ENCODE measurements at regions not wholly inside any gene's neighbourhood (a gene's known extent, or its start where the extent isn't known, plus 50 kb on each side); places are given as distances from the start of the nearest gene placed in this dataset.

DNA sequence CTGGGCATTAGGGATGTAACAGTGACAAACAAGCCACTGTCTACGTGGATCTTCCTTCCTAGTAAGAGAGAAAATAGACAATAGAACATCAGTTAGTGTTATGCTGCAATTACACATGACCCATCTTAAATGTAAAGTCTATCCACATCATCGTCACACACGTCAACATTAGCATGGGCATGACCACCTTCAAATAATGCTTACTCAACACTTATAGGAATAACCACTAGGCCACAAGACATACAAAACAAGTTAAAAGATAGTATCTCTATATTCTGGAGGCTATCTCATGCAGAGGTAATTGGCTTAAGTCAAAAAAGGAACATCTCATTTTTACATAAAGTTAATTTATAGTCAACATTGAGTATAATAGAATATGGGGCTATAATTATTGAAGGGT is 156.5 kb downstream of the MOXD1 start:
- DNase-seq, result no peak

DNA sequence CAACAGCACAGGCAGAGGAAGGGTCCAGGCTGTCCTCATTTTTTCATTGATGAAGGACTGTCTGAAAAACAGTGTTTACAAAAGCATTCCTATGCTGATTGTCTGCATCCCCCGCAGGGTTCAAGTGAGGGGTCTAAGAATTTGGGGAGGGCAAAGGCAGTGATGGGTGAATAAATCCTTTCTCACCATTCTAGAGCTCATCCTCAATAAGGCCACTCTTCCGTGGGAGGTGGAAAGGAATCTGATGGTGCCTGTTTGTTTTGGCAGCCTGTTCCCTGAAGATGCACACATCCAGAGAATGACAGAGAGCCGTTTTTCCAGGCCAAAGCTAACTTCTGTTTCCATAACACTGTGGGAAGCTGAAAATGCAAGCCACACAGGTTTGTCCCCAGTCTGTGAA is 164.5 kb downstream of the MOXD1 start:
- no peak for DNase-seq

DNA sequence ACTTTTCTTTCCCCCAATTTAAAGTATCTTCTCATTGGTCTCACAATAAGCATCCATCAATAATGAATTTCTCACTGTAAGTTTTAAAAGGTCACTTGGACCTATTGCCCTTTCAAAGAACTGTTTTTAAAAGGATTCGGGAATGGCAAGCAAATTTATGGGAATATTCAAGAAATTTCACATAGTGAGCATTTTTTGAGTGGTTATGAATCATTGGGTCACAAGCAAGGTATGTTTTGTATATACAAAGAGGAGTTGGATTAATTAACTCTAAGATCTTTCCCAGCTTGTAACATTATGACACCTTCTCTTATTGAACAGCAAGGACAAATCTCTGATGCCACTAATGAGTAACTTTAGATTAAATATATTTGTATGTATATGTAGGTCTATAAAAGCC is 165.0 kb downstream of the MOXD1 start:
- no peak for DNase-seq

DNA sequence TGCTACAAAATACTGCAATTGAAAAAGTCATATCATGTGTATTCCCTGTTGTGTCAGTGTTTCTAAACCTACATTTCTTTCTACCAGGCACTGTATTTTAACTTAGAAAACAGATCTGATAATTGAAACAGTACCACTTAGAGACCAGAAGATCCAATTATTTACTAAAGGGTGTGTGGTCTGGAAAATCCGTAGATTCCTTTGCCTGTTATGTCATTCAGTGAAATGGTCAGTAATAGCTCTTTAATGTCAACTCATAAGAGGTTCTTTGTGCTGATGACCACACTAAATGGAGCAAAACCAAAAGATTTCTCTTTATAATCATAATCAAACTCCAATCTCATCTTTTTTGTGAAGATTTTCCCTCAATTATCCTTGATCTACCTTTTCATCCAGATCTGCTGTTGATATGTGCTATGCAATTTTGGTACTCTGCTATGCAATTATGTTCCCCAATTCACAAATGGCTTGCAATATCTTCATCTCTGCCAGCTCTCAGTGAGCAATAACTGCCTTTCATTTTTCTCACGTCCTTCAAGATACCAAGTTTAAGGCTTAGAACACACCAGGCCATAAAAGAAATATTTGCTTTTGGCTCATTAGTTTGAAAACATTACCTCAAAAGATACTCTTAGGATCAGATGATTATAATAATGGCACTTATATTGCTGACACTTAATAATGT is 165.5 kb downstream of the MOXD1 start:
- no peak for DNase-seq

DNA sequence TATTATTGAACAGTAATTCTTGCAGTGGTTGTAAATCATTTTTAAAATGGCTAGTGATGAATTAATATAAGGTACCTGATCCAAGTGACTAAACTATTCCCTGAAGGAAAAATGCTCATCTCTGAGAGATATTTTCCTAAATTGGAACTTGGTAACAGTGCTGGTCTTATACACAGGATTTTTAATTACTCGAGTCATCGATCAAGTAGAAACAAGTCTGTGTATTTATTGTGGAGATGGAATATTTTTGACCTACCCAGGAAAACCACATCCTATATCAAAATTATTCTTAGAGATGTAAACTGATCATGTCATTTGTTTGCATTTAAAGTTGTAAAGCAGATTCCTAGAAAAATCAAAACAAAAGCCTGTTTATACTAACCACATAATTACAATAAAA is 166.9 kb downstream of the MOXD1 start:
- DNase-seq, result no peak

DNA sequence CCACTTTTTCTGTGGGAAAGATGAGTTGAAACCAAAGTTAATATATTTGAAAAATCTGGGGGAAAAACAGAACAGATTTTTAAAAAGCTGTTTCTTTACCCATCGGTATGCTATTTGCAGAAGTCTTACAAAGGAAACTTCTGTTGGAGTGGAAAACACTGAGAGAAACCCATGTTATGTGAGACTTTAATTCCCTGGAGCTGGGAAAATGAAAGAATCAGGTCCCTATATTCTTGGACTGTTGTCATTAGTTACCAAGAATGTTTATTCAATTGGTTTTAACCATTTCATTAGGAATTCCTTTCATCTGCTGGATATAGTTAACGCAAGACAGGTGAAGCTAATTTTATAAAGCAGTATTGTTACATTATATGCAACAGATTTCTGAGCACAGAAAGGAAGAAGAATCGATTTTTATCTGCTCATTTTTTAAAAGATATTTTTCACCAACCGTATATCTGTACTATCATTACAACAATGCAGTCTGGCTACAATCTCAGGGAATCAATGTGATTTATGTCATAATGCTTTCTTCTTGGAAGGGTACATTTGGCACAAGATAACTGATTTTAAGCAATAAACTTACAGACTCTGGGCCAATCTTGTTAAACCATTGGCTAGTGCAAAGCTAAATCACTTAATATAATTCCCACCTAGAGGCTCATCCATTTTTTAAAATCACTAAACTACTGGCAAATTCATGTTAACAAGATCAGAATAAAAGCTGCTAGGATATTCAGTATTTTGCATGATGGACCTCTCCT is 170.0 kb downstream of the MOXD1 start:
- DNase-seq, result no peak

DNA sequence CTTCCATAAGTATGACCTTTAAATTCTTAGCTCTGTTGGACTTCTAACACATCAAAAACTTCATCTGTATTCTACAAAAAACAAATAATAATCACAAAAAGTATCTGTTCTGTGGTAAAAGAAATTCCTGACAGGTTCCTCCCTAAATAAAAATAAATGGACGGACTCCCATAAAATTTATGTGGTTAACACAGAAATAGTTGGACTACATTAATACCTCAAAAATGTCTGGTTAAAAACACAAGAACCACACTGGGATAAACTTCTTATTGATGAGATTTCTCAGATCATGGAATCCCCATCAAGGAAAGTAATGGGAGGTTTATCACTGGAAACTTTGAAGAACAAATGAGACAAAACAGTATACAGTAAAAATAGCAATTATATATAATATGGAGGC is 172.4 kb downstream of the MOXD1 start:
- no peak for DNase-seq

DNA sequence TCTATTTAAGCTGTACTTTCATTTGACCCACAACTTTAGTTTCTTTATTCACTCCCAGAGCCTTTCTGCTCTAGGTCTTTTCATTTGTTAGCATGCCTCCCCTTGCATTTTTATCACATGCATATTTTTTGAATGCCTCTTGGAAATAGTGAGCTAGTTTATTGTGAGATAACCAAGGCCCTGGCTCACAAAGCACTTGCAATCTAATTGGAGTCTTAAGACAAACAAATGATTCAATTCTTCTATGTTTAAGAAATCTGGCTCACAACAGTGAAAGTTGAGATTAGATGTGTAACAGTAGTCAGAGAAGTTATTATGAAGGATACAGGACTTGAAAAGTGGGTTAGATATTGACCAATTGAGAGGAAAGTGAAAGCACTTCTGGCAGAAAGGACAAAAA is 173.4 kb downstream of the MOXD1 start:
- DNase-seq, result no peak

DNA sequence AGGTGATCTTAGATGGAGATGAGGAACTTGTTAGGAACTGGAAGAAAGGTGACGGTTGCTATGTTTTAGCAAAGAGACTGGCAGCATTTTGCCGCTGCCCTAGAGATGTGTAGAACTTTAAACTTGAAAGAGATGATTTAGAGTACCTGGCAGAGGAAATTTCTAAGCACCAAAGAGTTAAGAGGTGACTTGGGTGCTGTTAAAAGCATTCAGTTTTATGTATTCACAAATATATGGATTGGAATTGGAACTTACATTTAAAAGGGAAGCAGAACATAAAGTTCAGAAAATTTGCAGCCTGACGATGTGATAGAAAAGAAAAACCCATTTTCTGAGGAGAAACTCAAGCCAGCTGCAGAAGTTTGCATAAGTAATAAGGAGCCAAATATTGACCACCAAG is 176.3 kb downstream of the MOXD1 start:
- DNase-seq, result no peak

DNA sequence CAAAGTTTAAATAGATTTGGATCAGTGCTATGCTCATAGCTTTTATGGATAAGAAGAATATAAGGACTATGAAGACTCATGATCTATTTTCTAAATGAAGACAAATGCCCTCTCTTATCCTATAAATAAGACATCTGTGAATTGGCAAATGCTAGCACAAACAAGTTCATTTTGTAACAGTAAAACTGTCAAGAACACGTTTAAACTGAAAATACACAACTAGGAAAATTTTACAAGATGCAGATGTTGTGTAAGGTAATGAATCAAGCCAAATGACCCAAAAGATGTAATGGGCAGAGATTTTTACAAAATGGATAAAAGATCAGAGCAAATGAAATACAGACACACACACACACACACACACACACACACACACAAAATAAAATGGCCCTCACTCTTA is 180.5 kb downstream of the MOXD1 start:
- DNase-seq, result no peak

DNA sequence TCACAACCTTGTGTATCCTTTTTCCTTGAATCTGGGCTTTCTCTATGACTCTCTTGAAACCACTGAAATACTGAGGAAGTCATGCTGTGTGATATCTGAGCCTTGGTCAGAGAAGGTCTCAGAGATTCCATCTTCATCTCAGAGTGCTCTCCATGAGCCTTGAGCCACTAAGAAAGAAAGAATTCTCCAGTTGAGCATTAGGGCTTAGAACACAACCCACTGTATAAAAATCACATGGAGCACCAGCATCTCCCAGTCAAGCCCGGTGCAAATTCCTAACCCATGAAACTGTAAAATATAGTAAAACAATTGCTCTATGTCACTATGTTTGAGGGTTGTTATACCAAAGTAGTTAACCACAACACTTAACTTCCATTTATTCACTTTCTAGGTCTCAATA is 181.4 kb downstream of the MOXD1 start:
- DNase-seq, result no peak

DNA sequence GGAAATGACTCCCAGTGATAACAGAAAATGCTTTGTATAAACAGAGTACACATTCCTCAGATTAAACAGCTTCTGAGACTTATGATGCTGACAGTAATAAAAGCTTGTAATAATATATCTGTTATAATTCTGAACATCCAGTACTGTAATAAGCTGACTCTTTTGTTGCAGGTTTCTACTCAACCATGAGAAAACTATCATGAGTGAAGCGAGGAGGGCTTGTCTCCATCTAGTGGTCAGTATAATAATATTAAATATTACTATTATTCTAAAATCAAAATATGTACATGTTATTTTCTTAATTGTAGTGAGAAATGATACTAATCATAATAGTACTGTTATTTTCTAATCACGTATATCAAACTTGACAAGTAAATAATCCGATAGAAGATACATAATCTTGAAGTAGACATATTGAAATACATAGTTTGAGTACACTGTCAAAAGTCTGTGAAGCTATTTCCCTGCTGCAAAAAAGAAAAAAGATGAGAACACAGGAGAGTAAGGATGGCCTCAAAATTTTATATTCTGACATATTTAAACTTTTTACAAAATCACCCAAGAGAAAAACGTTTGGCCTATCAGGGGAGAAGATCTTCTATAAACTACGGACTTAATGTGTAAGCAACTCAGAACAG is 183.1 kb downstream of the MOXD1 start:
- no peak for DNase-seq

DNA sequence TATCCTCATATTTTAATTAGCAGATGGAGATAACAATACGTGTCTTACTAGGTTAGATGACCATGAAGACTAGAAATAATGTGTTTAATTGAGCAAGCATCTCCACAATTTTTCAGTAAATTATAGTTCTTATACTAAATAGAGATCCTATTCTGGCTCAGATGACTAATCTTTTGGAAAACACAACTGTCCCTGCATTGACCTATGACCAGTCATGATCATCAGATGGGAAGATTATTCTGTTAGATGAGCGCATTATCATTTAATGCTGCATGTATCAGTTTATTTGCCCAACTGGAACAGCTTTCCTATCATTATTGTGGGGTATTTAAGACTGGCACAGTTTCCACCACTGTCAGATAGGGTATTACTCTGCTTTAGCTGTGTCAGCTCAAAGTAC is 185.5 kb downstream of the MOXD1 start:
- DNase-seq, result no peak

DNA sequence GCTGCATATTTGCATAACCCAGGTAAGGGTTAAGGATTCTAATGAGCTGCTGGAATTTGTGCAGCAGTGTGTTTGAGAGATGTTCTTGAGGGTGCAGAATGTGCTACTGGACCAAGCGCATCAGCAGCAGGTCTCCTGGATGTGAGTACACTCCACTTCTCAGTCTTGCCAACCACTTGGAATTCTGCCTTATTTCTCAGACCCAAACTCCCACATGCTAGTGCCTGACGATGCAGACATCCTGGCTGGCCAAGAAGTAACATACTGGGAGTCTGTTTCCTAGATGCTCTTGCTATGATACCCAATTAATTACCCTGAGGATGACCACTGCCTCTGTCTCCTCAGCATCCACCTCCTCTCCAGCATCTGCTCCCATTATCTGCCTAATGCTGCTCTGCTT is 186.6 kb downstream of the MOXD1 start:
- no peak for DNase-seq

DNA sequence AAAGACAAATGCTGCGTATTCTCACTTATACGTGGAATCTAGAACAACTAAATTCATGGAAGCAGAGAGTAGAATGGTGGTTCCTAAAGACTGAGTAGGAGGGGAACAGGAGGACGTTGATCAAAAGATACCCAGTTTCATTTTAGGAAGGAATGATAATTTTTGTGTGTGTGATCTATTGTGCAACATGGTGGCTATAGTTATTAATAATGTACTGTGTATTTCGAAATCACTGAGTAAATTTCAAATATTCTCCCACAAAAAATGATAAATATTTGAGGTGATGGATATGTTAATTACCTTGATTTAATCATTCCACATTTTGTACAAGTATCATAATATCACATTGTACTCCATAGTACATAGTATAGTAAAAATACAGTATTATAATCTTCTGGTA is 187.5 kb downstream of the MOXD1 start:
- DNase-seq, result no peak

DNA sequence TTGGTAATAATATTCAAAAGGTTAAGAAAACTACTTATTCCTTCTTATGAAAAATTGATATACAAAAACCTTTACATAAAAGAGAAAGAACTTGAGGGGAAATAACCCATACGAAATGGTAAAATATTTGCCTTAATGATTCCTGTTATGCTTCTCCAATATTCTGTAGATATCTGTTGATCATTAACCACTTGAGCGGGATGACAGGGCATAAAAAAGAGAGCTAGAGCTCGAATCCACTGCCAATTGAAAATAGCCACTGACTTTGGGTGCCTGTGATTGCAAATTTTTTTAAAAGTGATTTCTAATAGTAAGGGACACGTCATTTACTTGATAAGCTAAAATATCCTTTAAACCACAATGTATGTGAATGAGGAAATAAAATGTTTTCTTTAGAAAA is 188.1 kb downstream of the MOXD1 start:
- no peak for DNase-seq

DNA sequence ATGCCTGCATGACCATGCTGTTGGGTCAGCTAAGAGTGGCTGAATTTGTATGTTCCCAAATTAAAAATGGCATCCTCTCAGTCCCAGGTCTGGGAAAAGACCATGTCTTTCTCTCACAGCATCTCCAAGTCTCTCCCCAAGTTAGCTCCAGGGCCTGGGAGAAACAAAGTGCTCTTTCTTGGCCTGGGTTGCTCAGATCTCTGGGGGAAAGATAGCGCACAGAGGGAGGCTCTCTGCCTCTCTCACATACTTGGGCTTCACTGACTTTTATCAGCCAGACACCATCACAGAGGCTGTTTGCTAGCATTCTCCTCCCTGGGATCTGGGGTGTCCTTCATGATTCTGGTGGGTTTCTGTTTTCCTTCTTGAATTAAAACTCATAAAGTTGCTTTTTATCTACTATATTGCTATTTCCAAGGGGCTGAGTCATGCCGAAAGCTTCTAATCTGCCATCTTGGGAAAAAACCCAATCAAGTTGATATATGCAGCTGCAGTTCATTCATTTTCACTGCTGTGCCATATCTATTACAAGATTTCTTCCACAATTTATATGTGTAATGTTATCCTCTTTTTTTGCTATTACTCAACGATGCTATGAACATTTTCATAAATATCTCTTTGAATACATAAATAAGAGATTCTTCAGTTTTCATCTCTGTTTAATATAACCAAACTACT is 190.2 kb downstream of the MOXD1 start:
- no peak for DNase-seq

DNA sequence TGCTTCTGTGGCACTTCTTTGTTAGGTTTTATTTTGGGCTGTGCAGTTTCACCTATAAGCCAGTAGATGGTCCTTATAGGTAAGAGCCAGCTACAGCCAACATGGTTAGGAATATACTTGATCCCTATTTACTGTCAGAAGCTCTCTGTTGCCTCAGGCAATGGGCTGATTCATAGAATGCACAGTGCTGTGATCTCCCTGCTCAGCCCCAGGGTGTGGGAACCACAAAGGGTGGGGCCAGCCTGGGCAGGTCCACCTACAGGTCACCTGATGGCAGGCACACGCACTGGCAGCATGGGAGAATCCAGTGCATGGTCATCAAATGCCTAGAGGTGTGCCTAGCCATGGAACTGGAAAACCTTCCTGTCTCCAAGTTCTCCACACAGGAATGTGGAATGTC is 191.9 kb downstream of the MOXD1 start:
- no peak for DNase-seq

DNA sequence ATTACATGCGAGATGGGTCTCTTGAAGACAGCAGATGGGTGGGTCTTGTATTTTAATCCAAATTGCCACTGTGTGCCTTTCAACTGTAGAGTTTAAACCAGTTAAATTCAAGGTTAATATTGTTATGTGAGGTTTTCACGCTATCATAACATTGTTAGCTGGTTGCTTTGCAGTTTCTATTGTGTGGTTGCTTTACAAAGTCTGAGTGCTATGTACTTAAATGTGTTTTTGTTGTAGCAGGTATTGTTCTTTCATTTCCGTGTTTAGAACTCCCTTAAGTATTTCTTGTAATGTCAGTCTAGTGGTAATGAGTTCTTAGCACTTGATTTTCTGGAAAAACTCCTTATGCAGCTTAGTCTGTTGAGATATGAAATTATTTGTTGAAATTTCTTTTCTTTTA is 193.3 kb downstream of the MOXD1 start:
- DNase-seq, result no peak

DNA sequence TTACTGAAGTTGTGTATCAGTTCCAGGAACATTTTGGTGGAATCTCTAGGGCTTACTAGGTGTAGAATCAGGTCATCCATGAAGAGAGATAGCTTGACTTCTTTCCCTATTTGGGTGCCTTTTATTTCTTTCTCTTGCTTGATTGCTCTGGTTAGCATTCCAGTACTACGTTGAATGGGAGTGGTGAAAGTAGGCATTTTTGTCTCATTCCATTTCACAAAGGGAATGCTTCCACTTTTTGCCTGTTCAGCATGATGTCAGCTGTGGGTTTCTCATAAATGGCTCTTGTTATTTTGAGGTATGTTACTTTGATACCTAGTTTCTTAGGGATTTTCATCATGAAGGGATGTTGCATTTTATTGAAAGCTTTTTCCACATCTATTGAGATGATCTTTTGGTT is 195.3 kb downstream of the MOXD1 start:
- no peak for DNase-seq

DNA sequence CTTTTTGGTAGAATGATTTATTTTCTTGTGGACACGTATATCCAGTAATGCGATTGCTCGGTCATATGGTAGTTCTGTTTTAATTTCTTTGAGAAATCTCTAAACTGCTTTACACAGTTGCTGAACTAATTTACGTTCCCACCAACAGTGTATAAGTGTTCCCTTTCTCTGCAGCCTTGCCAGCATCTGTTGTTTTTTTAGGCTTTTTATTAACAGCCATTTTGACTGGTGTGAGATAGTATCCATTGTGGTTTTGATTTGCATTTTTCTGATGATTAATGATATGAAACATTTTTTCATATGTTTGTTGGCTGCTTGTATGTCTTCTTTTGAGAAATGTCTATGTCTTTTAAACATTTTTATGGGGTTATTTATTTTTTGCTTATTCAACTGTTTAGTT is 196.7 kb downstream of the MOXD1 start:
- no peak for DNase-seq

DNA sequence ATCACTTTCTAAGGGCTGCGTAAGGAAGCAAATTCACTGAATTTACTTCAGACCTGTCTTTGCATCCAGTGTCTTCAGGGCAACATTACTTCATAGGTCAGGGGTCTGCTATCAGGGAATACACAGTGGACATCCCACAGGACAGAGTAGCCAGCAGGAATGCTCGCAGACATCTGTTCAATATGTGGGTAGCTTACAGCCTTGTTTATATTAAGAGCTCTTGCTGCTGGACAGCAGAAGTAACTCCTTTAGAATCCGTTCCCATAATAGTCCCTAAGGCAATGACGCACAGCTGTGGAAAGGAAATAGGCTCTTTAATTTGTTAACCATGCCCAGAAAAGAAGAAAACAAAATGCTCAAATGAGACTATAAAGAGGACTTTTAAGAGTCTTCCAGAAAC is 198.7 kb downstream of the MOXD1 start:
- DNase-seq, result no peak

DNA sequence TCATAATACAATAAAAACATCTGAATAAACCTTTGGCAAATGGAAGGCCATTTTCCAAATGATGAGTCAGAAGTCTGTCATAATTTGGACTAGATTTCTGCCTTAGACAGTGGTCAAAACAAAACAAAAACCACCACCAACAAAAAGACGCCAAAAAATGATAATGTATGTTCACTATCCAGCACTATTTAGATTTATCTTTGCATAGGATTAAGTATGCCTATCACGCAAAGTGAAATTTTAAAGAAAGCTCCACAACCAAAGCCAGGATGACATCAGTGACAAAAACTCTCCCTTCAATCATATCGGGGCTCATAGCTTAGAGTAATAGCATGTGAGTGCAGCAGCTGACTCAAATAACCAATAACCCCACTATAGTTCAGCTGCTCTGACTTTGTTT is 201.9 kb downstream of the MOXD1 start:
- DNase-seq, result no peak

DNA sequence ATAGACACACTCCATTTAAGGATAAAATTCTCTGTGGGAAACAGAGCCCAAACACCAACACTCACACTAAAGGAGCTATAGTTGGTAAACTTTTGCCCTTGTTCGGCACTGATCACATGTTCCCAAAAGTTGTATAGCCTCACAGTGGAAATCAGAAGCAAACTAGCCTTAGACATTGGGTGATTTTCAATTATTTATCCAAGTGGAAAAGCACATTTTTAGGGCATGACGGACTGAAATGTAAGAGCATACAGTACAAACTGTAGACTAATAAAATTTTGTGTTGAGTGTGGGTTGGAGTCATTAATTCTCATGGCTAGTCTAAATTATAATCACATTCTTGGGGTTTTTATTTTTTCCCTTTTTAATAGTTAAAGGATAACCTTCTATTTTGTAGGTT is 202.4 kb downstream of the MOXD1 start:
- DNase-seq, result no peak
